ENCODE measurements at regions not wholly inside any gene's neighbourhood (a gene's known extent, or its start where the extent isn't known, plus 50 kb on each side); places are given as distances from the start of the nearest gene placed in this dataset.

DNA sequence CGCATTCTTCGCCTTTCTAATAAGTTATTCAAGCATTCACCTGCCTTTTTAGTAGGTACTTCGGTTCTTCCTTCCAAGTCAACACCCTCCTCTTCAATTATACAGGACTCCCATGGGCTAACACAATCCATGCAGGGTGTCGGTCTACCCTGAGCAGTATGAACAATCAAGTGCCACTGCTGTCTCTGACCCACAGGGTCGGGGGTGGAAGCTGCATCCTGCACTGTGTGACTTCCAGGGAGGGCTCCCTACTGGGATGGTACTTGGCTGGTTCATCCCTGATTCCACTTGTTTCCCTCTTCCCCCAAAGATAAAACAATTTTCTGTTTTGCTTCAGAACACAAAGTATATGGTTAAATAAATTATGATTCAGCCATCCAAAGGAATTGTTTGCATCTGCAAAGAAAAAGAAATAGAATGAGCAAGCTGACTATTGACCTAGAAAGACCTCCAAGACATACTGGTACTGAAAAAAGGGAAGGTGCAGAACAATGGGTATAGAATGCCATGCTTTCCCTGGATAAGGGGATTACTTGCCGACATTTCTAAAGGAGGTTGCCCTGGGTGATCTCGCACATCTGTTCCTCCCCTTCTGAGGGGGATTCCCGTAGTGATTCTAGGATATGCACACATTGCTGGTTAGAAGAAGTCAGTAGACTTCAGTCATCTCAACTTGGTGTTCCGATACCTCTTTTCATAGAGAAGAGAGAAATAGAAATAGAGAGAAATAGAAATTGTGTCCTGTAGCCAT lies 89.1 kb upstream of the AGR3 start:
- TF ChIP-seq, protein P1, sequence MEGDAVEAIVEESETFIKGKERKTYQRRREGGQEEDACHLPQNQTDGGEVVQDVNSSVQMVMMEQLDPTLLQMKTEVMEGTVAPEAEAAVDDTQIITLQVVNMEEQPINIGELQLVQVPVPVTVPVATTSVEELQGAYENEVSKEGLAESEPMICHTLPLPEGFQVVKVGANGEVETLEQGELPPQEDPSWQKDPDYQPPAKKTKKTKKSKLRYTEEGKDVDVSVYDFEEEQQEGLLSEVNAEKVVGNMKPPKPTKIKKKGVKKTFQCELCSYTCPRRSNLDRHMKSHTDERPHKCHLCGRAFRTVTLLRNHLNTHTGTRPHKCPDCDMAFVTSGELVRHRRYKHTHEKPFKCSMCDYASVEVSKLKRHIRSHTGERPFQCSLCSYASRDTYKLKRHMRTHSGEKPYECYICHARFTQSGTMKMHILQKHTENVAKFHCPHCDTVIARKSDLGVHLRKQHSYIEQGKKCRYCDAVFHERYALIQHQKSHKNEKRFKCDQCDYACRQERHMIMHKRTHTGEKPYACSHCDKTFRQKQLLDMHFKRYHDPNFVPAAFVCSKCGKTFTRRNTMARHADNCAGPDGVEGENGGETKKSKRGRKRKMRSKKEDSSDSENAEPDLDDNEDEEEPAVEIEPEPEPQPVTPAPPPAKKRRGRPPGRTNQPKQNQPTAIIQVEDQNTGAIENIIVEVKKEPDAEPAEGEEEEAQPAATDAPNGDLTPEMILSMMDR (IDR thresholded peaks at IDR 0.05): no peak
- TF ChIP-seq POLR2A (IDR thresholded peaks at IDR 0.05): no peak
